Spleen (tissue), 7 donors: ENCODE measurements at regions not wholly inside any gene's neighbourhood (a gene's known extent, or its start where the extent isn't known, plus 50 kb on each side); places are given as distances from the start of the nearest gene placed in this dataset.
"Not testable (repeated sequence)": the region's sequence is repeated elsewhere in the genome, so short reads cannot be mapped to it uniquely, and the experiment has no call there.

ENCODE experiments used
- CTCF ChIP-seq, 11 experiments: fragments of 200-600 bp in 7 of 11; fragments of 450-650 bp in 4 of 11; sonication (generic) in 4 of 11; IDR thresholded peaks in 8 of 11; conservative IDR thresholded peaks in 3 of 11; 1 replicate in 7 of 11; 2 replicates in 4 of 11; pipeline versions ENCODE4 v1.4.0 to v1.8.0; 2016 to 2021; ENCODE audit warnings: antibody characterized with exemption in 11 of 11, inconsistent platforms in 4 of 11, mild to moderate bottlenecking in 1 of 11
- POLR2A ChIP-seq, 3 donors: fragments of 450-650 bp; IDR thresholded peaks; one replicate each; pipeline ENCODE4 v1.5.1; 2017; ENCODE audit warnings: antibody characterized with exemption in 3 of 3, mild to moderate bottlenecking in 1 of 3
- donor health status: DM: no; HTN: no; CAD: no; lungs with moderate emphysema.
- donor health status: DM: no; HTN: no; CAD: no.
- donor health status: DM: no; HTN: no; CAD: no.

DNA sequence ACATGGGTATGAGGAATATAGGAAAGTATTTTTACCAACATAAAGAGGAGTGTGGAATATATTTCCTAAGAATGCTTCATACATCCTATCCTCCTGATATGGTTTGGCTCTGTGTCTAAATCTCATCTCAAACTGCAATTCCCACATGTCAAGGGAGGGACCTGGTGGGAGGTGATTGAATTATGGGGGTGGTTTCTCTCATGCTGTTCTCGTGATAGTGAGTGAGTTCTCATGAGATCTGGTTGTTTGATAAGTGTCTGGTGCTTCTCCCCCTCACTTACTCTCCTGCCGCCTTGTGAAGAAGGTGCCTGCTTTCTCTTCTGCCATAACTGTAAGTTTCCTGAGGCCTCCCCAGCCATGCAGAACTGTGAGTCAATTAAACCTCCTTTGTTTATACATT is 62.2 kb upstream of the CYRIA start:
- TF ChIP-seq CTCF (IDR thresholded peaks at IDR 0.05 in 8 of 11, conservative IDR thresholded peaks at IDR 0.05 in 3 of 11); POLR2A (IDR thresholded peaks at IDR 0.05): not testable (repeated sequence)
